ENCODE measurements at regions not wholly inside any gene's neighbourhood (a gene's known extent, or its start where the extent isn't known, plus 50 kb on each side); places are given as distances from the start of the nearest gene placed in this dataset.

DNA sequence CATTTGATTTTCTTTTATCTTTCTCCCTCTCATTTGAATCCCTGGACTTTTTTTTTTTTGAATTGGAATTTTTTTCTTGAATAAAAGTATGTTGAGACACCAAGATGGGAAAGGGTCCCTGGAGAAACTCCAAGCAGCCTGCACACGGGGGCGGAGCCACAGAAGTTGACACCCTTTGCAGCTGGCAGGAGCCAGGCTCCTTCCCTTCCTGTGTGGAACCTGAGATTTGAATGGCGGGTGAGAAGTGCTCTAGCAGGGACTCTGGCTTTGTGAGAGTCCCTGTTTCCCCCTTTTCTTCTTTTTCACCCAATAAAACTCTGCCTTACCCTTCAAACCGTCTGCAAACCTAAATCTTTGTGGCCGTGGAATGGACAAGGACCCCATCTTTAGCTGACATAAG lies 1381.0 kb upstream of the MIR17HG start:
- no peak for DNase-seq (ENCODE audit: low read depth, low spot score)
- no peak overlapping the region for H3K27ac ChIP-seq (ENCODE audit: low read depth, low read length)
- H3K27me3 ChIP-seq (ENCODE audit: insufficient read depth, low read length): no peaks in the 10 kb centered on the region
- ChIA-PET RAD21 (ENCODE audit: low non-redundant PET in 1 of 2, low total read pairs in 2 of 2, uncharacterized antibody in 2 of 2, unreplicated experiment in 2 of 2) (no interaction called here), CTCF (no interaction called here), POLR2A (no interaction called here)
- no peaks in the 10 kb centered on the region; a peak in 1 of 4 replicates for H3K36me3 ChIP-seq (ENCODE audit: control insufficient read depth in 1 of 2, insufficient read depth in 2 of 2, low read length in 2 of 2)
- H3K79me2 ChIP-seq (ENCODE audit: insufficient read depth, low read length): no peaks in the 10 kb centered on the region
- H3K4me1 ChIP-seq (ENCODE audit: control insufficient read depth in 1 of 2, insufficient read depth in 2 of 2, low read length in 2 of 2): no peaks in the 10 kb centered on the region
- no peak overlapping the region for H2AFZ ChIP-seq (ENCODE audit: low read depth, low read length, poor library complexity, severe bottlenecking)
- H3K9me3 ChIP-seq (ENCODE audit: control insufficient read depth in 1 of 2, insufficient read depth in 1 of 2, low read depth in 1 of 2, low read length in 2 of 2): no peaks in the 10 kb centered on the region
- H3K4me3 ChIP-seq (replicated peaks in 1 of 2; ENCODE audit: low read depth in 1 of 2, low read length in 2 of 2): no peak overlapping the region
- no peaks in the 10 kb centered on the region for H4K20me1 ChIP-seq (ENCODE audit: insufficient read depth)
- TF ChIP-seq POLR2A (IDR thresholded peaks at IDR 0.05; ENCODE audit: borderline replicate concordance, extremely low read depth, insufficient read depth, insufficient read length): no peak
- no peak for TF ChIP-seq ZFX (IDR thresholded peaks at IDR 0.05)
- no peak for TF ChIP-seq EGR1 (IDR thresholded peaks at IDR 0.05; ENCODE audit: low read depth)
- TF ChIP-seq, protein P1, sequence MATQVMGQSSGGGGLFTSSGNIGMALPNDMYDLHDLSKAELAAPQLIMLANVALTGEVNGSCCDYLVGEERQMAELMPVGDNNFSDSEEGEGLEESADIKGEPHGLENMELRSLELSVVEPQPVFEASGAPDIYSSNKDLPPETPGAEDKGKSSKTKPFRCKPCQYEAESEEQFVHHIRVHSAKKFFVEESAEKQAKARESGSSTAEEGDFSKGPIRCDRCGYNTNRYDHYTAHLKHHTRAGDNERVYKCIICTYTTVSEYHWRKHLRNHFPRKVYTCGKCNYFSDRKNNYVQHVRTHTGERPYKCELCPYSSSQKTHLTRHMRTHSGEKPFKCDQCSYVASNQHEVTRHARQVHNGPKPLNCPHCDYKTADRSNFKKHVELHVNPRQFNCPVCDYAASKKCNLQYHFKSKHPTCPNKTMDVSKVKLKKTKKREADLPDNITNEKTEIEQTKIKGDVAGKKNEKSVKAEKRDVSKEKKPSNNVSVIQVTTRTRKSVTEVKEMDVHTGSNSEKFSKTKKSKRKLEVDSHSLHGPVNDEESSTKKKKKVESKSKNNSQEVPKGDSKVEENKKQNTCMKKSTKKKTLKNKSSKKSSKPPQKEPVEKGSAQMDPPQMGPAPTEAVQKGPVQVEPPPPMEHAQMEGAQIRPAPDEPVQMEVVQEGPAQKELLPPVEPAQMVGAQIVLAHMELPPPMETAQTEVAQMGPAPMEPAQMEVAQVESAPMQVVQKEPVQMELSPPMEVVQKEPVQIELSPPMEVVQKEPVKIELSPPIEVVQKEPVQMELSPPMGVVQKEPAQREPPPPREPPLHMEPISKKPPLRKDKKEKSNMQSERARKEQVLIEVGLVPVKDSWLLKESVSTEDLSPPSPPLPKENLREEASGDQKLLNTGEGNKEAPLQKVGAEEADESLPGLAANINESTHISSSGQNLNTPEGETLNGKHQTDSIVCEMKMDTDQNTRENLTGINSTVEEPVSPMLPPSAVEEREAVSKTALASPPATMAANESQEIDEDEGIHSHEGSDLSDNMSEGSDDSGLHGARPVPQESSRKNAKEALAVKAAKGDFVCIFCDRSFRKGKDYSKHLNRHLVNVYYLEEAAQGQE (IDR thresholded peaks at IDR 0.05; ENCODE audit: low read depth): no peak
- no peak for TF ChIP-seq SIN3A (IDR thresholded peaks at IDR 0.05; ENCODE audit: low read depth)
- TF ChIP-seq, protein P2, sequence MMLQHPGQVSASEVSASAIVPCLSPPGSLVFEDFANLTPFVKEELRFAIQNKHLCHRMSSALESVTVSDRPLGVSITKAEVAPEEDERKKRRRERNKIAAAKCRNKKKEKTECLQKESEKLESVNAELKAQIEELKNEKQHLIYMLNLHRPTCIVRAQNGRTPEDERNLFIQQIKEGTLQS (IDR thresholded peaks at IDR 0.05): no peak
- TF ChIP-seq, protein P3, sequence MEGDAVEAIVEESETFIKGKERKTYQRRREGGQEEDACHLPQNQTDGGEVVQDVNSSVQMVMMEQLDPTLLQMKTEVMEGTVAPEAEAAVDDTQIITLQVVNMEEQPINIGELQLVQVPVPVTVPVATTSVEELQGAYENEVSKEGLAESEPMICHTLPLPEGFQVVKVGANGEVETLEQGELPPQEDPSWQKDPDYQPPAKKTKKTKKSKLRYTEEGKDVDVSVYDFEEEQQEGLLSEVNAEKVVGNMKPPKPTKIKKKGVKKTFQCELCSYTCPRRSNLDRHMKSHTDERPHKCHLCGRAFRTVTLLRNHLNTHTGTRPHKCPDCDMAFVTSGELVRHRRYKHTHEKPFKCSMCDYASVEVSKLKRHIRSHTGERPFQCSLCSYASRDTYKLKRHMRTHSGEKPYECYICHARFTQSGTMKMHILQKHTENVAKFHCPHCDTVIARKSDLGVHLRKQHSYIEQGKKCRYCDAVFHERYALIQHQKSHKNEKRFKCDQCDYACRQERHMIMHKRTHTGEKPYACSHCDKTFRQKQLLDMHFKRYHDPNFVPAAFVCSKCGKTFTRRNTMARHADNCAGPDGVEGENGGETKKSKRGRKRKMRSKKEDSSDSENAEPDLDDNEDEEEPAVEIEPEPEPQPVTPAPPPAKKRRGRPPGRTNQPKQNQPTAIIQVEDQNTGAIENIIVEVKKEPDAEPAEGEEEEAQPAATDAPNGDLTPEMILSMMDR (IDR thresholded peaks at IDR 0.05 in 2 of 3, conservative IDR thresholded peaks at IDR 0.05 in 1 of 3; ENCODE audit: borderline replicate concordance in 1 of 3, insufficient read depth in 1 of 3, low read depth in 2 of 3, low read length in 2 of 3): no peak
- TF ChIP-seq, protein P4, sequence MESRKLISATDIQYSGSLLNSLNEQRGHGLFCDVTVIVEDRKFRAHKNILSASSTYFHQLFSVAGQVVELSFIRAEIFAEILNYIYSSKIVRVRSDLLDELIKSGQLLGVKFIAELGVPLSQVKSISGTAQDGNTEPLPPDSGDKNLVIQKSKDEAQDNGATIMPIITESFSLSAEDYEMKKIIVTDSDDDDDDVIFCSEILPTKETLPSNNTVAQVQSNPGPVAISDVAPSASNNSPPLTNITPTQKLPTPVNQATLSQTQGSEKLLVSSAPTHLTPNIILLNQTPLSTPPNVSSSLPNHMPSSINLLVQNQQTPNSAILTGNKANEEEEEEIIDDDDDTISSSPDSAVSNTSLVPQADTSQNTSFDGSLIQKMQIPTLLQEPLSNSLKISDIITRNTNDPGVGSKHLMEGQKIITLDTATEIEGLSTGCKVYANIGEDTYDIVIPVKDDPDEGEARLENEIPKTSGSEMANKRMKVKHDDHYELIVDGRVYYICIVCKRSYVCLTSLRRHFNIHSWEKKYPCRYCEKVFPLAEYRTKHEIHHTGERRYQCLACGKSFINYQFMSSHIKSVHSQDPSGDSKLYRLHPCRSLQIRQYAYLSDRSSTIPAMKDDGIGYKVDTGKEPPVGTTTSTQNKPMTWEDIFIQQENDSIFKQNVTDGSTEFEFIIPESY (IDR thresholded peaks at IDR 0.05; ENCODE audit: extremely low read depth, insufficient replicate concordance, low read length): no peak
- no peak for TF ChIP-seq SRF (IDR thresholded peaks at IDR 0.05; ENCODE audit: low read depth)
- no peak for TF ChIP-seq YY1 (IDR thresholded peaks at IDR 0.05; ENCODE audit: extremely low read depth, insufficient replicate concordance, low read depth, low read length)
- no peak for ATAC-seq
- no peak overlapping the region for H3K9ac ChIP-seq (ENCODE audit: low read length)
- intact Hi-C loops (cut with micrococcal nuclease): no loop called here
- no peak overlapping the region for H3K4me2 ChIP-seq (ENCODE audit: low read length)
- no peaks in the 10 kb centered on the region for H3K9me2 ChIP-seq (ENCODE audit: insufficient read depth)
- BruUV-seq (replicated peaks): no TSS peak

Data from HCT116 (cell line).